A549 (cell line): ENCODE measurements at regions not wholly inside any gene's neighbourhood (a gene's known extent, or its start where the extent isn't known, plus 50 kb on each side); places are given as distances from the start of the nearest gene placed in this dataset.

Experiments
- ATAC-seq, 2 experiments: fragments of 200-7000 bp in 1 of 2; fragments of >200 bp in 1 of 2; cut with Nextera tagmentation in 1 of 2; cut with Tn5 transposase in 1 of 2; 3 replicates each; pipeline versions ENCODE4 v1.8.0 to v1.9.1; 2018 to 2020; ENCODE audit warnings: mild to moderate bottlenecking in 1 of 2, moderate library complexity in 1 of 2
- CTCF ChIA-PET: fragments of 300-600 bp; sonication (Branson Sonifier 250); formaldehyde crosslinking; extraction: SDS; loops from one replicate; lab custom pipeline; 2021; ENCODE audit warnings: antibody characterized with exemption, inconsistent platforms; lab: Yijun Ruan, JAX
- POLR2A ChIA-PET: fragments of 350-600 bp; formaldehyde crosslinking; extraction: SDS; loops from one replicate; lab custom pipeline; 2021; ENCODE audit warnings: antibody characterized with exemption, inconsistent platforms; lab: Yijun Ruan, JAX
- DNase-seq, 2 experiments: peaks; one replicate each; pipeline versions ENCODE4 v3.0.0 to v3.0.0-alpha.2; 2011 to 2016; ENCODE audit warnings: low read depth in 1 of 2, low spot score in 1 of 2
- FAIRE-seq: peaks from 2 replicates; lab custom pipeline; 2011; peaks lifted over from hg19 to GRCh38; lab: Jason Lieb, UNC
- H3K27ac ChIP-seq, 2 experiments: fragments of >200 bp; sonication (Bioruptor Twin); formaldehyde crosslinking; 3 replicates each; pipeline ENCODE4 v1.5.1; 2016 to 2017
- H3K4me1 ChIP-seq: fragments of >200 bp; sonication (Bioruptor Twin); formaldehyde crosslinking; 3 replicates; pipeline ENCODE4 v1.6.1; 2016
- H3K4me2 ChIP-seq: fragments of >200 bp; sonication (Bioruptor Twin); formaldehyde crosslinking; 3 replicates; pipeline ENCODE4 v1.6.1; 2016
- H3K4me3 ChIP-seq: fragments of >200 bp; sonication (Bioruptor Twin); formaldehyde crosslinking; 3 replicates; pipeline ENCODE4 v1.5.1; 2016
- H3K9me3 ChIP-seq: fragments of >200 bp; sonication (Bioruptor Twin); formaldehyde crosslinking; 3 replicates; pipeline ENCODE4 v1.6.1; 2016
- BHLHE40 ChIP-seq: IDR thresholded peaks from 2 replicates; pipeline ENCODE4 v1.6.1; 2012; ENCODE audit warnings: low read depth, low read length, inconsistent platforms
- CHD4 ChIP-seq: fragments of 200-600 bp; sonication (generic); IDR thresholded peaks from 2 replicates; pipeline ENCODE4 v1.6.1; 2016; ENCODE audit warnings: antibody characterized with exemption, mild to moderate bottlenecking, borderline replicate concordance
- EHF ChIP-seq: fragments of 250-450 bp; sonication (Bioruptor Pico); IDR thresholded peaks from 2 replicates; pipeline ENCODE4 v1.5.0; 2020; ENCODE audit warnings: mild to moderate bottlenecking
- HOXA7 ChIP-seq: fragments of 250-450 bp; sonication (Bioruptor Pico); IDR thresholded peaks from 2 replicates; pipeline ENCODE4 v1.5.0; 2020; ENCODE audit warnings: mild to moderate bottlenecking, moderate library complexity
- HOXB5 ChIP-seq: fragments of 250-450 bp; sonication (Bioruptor Pico); IDR thresholded peaks from 2 replicates; pipeline ENCODE4 v1.5.0; 2020; ENCODE audit warnings: mild to moderate bottlenecking, moderate library complexity
- KDM1A ChIP-seq: fragments of 200-600 bp; sonication (generic); IDR thresholded peaks from 2 replicates; pipeline ENCODE4 v1.6.1; 2016; ENCODE audit warnings: low read depth, mild to moderate bottlenecking
- MAFK ChIP-seq: fragments of 450-650 bp; IDR thresholded peaks from 2 replicates; pipeline ENCODE4 v1.6.1; 2014; ENCODE audit not compliant: partially characterized antibody
- MAZ ChIP-seq: fragments of 150-350 bp; IDR thresholded peaks from 2 replicates; pipeline ENCODE4 v1.6.1; 2014; ENCODE audit warnings: antibody characterized with exemption, low read depth, low read length, borderline replicate concordance
- POLR2A ChIP-seq: IDR thresholded peaks from 2 replicates; pipeline ENCODE4 v1.6.1; 2012; ENCODE audit warnings: mild to moderate bottlenecking, low read length
- RFX5 ChIP-seq: fragments of 450-650 bp; IDR thresholded peaks from 2 replicates; pipeline ENCODE4 v1.7.1; 2014; ENCODE audit warnings: antibody characterized with exemption, mild to moderate bottlenecking, moderate library complexity
- TFCP2L1 ChIP-seq: fragments of 250-450 bp; sonication (Bioruptor Pico); IDR thresholded peaks from 2 replicates; pipeline ENCODE4 v1.5.0; 2021; ENCODE audit warnings: mild to moderate bottlenecking
- TP53 ChIP-seq: fragments of 250-450 bp; sonication (Bioruptor Pico); IDR thresholded peaks from 2 replicates; pipeline ENCODE4 v1.5.0; 2021; ENCODE audit warnings: mild to moderate bottlenecking, moderate library complexity
- ZNF302 ChIP-seq: fragments of 250-450 bp; sonication (Bioruptor Pico); IDR thresholded peaks from 2 replicates; pipeline ENCODE4 v1.9.0; 2021; ENCODE audit warnings: inconsistent platforms, mild to moderate bottlenecking, moderate library complexity
- WGBS: methylation state at CpG from one replicate; pipeline ENCODE4 v1.1.6; 2017; ENCODE audit errors: missing lambda C conversion rate; 5-methylcytosine and 5-hydroxymethylcytosine counted together
- TF ChIP-seq, protein P1 (sequence below): fragments of 150-350 bp; IDR thresholded peaks from 2 replicates; pipeline ENCODE4 v1.6.1; 2014; ENCODE audit warnings: low read depth, mild to moderate bottlenecking, low read length
- TF ChIP-seq, protein P2 (sequence below): fragments of >200 bp; sonication (Bioruptor Twin); formaldehyde crosslinking; IDR thresholded peaks from 3 replicates; pipeline ENCODE4 v1.6.1; 2016
- TF ChIP-seq, protein P3 (sequence below): fragments of 250-450 bp; sonication (Bioruptor Pico); IDR thresholded peaks from 2 replicates; pipeline ENCODE4 v1.5.0; 2021; ENCODE audit warnings: mild to moderate bottlenecking, moderate library complexity, borderline replicate concordance
- TF ChIP-seq, protein P4 (sequence below): fragments of >200 bp; sonication (Bioruptor Twin); formaldehyde crosslinking; IDR thresholded peaks from 2 replicates; pipeline ENCODE4 v1.6.1; 2016
- TF ChIP-seq, protein P5 (sequence below): fragments of 450-650 bp; IDR thresholded peaks from 2 replicates; pipeline ENCODE4 v1.6.1; 2014; ENCODE audit warnings: antibody characterized with exemption
- TF ChIP-seq, protein P6 (sequence below): fragments of 200-600 bp; sonication (generic); IDR thresholded peaks from 2 replicates; pipeline ENCODE4 v1.6.1; 2016; ENCODE audit warnings: antibody characterized with exemption, mild to moderate bottlenecking, moderate library complexity
- TF ChIP-seq, protein P7 (sequence below): fragments of 250-450 bp; sonication (Bioruptor Pico); IDR thresholded peaks from 2 replicates; pipeline ENCODE4 v1.5.0; 2020; ENCODE audit warnings: low read depth, mild to moderate bottlenecking, moderate library complexity

DNA sequence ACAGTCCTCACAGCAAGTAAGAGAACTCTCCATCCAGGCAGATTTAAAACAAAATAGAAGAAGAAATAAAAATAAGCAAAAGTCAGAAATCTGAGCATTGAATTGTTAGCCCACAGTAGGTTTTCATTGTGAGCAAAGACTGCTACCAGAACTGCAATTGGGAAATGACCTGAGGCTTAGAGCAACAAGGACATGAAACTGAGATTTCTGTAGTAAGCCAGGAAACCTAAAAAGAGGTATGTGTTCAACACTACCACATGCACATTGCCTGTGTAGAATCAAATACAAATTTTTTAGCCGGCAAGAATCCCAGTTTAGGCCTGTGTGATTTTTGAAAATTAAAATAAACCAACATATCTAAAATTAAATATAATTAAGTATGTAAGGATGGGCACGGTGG is 928.4 kb upstream of the WWC1 start:
- 64% methylated on average over 2 of the region's 2 CpGs for WGBS
- H3K4me3 ChIP-seq: no peak overlapping the region

DNA sequence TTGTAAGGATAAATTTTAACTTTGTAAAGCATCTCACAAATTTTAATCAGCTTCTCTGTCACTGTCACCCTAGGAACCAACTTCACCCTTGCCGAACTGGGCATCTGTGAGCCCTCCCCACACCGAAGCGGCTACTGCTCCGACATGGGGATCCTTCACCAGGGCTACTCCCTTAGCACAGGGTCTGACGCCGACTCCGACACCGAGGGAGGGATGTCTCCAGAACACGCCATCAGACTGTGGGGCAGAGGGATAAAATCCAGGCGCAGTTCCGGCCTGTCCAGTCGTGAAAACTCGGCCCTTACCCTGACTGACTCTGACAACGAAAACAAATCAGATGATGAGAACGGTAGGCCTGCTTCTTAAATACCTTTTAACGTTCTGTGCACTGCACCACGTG is 916.3 kb upstream of the WWC1 start:
- no peak overlapping the region for H3K4me2 ChIP-seq
- no peaks in the 10 kb centered on the region for H3K9me3 ChIP-seq
- ATAC-seq: no peak
- TF ChIP-seq CHD4 (no peak), MAFK (no peak), RFX5 (no peak), HOXB5 (no peak), KDM1A (no peak), MAZ (no peak), ZNF302 (CRISPR knock-in tag) (no peak), TFCP2L1 (CRISPR knock-in tag) (no peak), TP53 (CRISPR knock-in tag) (no peak), POLR2A (no peak), BHLHE40 (no peak), EHF (CRISPR knock-in tag) (no peak)
- TF ChIP-seq, protein P1, sequence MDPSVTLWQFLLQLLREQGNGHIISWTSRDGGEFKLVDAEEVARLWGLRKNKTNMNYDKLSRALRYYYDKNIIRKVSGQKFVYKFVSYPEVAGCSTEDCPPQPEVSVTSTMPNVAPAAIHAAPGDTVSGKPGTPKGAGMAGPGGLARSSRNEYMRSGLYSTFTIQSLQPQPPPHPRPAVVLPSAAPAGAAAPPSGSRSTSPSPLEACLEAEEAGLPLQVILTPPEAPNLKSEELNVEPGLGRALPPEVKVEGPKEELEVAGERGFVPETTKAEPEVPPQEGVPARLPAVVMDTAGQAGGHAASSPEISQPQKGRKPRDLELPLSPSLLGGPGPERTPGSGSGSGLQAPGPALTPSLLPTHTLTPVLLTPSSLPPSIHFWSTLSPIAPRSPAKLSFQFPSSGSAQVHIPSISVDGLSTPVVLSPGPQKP: no peak
- TF ChIP-seq, protein P2, sequence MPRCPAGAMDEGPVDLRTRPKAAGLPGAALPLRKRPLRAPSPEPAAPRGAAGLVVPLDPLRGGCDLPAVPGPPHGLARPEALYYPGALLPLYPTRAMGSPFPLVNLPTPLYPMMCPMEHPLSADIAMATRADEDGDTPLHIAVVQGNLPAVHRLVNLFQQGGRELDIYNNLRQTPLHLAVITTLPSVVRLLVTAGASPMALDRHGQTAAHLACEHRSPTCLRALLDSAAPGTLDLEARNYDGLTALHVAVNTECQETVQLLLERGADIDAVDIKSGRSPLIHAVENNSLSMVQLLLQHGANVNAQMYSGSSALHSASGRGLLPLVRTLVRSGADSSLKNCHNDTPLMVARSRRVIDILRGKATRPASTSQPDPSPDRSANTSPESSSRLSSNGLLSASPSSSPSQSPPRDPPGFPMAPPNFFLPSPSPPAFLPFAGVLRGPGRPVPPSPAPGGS: no peak
- TF ChIP-seq, protein P3, sequence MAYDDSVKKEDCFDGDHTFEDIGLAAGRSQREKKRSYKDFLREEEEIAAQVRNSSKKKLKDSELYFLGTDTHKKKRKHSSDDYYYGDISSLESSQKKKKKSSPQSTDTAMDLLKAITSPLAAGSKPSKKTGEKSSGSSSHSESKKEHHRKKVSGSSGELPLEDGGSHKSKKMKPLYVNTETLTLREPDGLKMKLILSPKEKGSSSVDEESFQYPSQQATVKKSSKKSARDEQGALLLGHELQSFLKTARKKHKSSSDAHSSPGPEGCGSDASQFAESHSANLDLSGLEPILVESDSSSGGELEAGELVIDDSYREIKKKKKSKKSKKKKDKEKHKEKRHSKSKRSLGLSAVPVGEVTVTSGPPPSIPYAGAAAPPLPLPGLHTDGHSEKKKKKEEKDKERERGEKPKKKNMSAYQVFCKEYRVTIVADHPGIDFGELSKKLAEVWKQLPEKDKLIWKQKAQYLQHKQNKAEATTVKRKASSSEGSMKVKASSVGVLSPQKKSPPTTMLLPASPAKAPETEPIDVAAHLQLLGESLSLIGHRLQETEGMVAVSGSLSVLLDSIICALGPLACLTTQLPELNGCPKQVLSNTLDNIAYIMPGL (CRISPR knock-in tag): no peak
- TF ChIP-seq, protein P4, sequence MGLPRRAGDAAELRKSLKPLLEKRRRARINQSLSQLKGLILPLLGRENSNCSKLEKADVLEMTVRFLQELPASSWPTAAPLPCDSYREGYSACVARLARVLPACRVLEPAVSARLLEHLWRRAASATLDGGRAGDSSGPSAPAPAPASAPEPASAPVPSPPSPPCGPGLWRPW: no peak
- TF ChIP-seq, protein P5, sequence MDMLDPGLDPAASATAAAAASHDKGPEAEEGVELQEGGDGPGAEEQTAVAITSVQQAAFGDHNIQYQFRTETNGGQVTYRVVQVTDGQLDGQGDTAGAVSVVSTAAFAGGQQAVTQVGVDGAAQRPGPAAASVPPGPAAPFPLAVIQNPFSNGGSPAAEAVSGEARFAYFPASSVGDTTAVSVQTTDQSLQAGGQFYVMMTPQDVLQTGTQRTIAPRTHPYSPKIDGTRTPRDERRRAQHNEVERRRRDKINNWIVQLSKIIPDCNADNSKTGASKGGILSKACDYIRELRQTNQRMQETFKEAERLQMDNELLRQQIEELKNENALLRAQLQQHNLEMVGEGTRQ: no peak
- TF ChIP-seq, protein P6, sequence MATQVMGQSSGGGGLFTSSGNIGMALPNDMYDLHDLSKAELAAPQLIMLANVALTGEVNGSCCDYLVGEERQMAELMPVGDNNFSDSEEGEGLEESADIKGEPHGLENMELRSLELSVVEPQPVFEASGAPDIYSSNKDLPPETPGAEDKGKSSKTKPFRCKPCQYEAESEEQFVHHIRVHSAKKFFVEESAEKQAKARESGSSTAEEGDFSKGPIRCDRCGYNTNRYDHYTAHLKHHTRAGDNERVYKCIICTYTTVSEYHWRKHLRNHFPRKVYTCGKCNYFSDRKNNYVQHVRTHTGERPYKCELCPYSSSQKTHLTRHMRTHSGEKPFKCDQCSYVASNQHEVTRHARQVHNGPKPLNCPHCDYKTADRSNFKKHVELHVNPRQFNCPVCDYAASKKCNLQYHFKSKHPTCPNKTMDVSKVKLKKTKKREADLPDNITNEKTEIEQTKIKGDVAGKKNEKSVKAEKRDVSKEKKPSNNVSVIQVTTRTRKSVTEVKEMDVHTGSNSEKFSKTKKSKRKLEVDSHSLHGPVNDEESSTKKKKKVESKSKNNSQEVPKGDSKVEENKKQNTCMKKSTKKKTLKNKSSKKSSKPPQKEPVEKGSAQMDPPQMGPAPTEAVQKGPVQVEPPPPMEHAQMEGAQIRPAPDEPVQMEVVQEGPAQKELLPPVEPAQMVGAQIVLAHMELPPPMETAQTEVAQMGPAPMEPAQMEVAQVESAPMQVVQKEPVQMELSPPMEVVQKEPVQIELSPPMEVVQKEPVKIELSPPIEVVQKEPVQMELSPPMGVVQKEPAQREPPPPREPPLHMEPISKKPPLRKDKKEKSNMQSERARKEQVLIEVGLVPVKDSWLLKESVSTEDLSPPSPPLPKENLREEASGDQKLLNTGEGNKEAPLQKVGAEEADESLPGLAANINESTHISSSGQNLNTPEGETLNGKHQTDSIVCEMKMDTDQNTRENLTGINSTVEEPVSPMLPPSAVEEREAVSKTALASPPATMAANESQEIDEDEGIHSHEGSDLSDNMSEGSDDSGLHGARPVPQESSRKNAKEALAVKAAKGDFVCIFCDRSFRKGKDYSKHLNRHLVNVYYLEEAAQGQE: no peak
- TF ChIP-seq, protein P7, sequence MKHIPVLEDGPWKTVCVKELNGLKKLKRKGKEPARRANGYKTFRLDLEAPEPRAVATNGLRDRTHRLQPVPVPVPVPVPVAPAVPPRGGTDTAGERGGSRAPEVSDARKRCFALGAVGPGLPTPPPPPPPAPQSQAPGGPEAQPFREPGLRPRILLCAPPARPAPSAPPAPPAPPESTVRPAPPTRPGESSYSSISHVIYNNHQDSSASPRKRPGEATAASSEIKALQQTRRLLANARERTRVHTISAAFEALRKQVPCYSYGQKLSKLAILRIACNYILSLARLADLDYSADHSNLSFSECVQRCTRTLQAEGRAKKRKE: no peak
- 22% methylated on average over 17 of the region's 17 CpGs for WGBS
- no peak for DNase-seq
- no peak overlapping the region for H3K27ac ChIP-seq
- H3K4me1 ChIP-seq: no peaks in the 10 kb centered on the region
- no peak for FAIRE-seq
- ChIA-PET CTCF (no interaction called here), POLR2A (no interaction called here)
- H3K4me3 ChIP-seq: no peak overlapping the region

More for the DNA sequence above, 928.4 kb upstream of the WWC1 start:
- FAIRE-seq: no peak
- ChIA-PET POLR2A (no interaction called here), CTCF (interaction anchor here (0.6 kb wide), 1 partner anchor 1735 kb away, joined by 3 read pairs; no protein-coding TSS in a partner anchor)
- Histone ChIP-seq H3K27ac (no peak overlapping the region), H3K9me3 (no peaks in the 10 kb centered on the region), H3K4me2 (no peak overlapping the region), H3K4me1 (no peaks in the 10 kb centered on the region)
- TF ChIP-seq HOXA7 (CRISPR knock-in tag) (no peak), BHLHE40 (no peak)
- ATAC-seq: no peak
- DNase-seq: no peak
